Breast epithelium (tissue), 3 donors: ENCODE measurements at regions not wholly inside any gene's neighbourhood (a gene's known extent, or its start where the extent isn't known, plus 50 kb on each side); places are given as distances from the start of the nearest gene placed in this dataset.

Source experiments
- POLR2A ChIP-seq: fragments of 450-650 bp; IDR thresholded peaks from one replicate; pipeline ENCODE4 v1.6.1; 2016; ENCODE audit warnings: antibody characterized with exemption, mild to moderate bottlenecking, moderate library complexity
- POLR2AphosphoS5 ChIP-seq, 3 donors: sonication (generic); formaldehyde crosslinking; IDR thresholded peaks; one replicate each; pipeline ENCODE4 v1.6.1; 2017; ENCODE audit warnings: antibody characterized with exemption in 3 of 3
- TF ChIP-seq, protein P1 (sequence below), 3 donors: fragments of 450-650 bp; IDR thresholded peaks; one replicate each; pipeline ENCODE4 v1.5.1; 2016 to 2017; ENCODE audit warnings: antibody characterized with exemption in 3 of 3, mild to moderate bottlenecking in 3 of 3, moderate library complexity in 3 of 3

DNA sequence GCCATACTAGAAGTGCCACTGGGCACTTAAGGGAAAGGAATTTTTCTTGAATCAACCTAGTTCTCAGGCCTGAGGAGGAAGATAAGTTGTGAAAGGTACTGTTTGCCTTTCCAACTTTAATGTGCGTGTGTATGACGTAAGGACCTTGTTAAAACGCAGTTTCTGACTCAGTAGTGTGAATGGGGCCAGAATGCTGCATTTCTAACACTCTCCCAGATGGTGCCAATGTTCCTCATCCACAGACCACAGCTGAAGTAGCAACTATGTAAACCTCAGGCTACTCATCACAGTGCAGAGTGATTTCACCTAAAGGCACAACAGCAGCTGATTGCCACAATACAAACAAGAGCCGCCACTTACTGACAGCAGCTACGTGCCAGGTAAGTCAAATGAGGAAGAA lies 103.6 kb downstream of the OTOL1 start:
- TF ChIP-seq, protein P1, sequence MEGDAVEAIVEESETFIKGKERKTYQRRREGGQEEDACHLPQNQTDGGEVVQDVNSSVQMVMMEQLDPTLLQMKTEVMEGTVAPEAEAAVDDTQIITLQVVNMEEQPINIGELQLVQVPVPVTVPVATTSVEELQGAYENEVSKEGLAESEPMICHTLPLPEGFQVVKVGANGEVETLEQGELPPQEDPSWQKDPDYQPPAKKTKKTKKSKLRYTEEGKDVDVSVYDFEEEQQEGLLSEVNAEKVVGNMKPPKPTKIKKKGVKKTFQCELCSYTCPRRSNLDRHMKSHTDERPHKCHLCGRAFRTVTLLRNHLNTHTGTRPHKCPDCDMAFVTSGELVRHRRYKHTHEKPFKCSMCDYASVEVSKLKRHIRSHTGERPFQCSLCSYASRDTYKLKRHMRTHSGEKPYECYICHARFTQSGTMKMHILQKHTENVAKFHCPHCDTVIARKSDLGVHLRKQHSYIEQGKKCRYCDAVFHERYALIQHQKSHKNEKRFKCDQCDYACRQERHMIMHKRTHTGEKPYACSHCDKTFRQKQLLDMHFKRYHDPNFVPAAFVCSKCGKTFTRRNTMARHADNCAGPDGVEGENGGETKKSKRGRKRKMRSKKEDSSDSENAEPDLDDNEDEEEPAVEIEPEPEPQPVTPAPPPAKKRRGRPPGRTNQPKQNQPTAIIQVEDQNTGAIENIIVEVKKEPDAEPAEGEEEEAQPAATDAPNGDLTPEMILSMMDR (IDR thresholded peaks at IDR 0.05): no peak
- TF ChIP-seq POLR2A (no peak), POLR2AphosphoS5 (IDR thresholded peaks at IDR 0.05) (no peak)
